ENCODE measurements at regions not wholly inside any gene's neighbourhood (a gene's known extent, or its start where the extent isn't known, plus 50 kb on each side); places are given as distances from the start of the nearest gene placed in this dataset.

GRCh38 chr9:89789922-89790510 is 185.2 kb downstream of the GADD45G start:
- POLR2A ChIA-PET = interaction anchor here (1.2 kb wide), 1 partner anchor 185 kb away, joined by 3 read pairs; the partner anchor contains the start of gene GADD45G
- Histone ChIP-seq H3F3A (replicated peaks; ENCODE audit: insufficient read depth) (no peaks in the 10 kb centered on the region), H3K4me1 (ENCODE audit: control insufficient read depth in 1 of 2, insufficient read depth in 2 of 2, low read depth in 1 of 2, low read length in 1 of 2) (peaks cover 0 to 7% of the 10 kb centered on the region in 2 experiments; a peak in 1 of 4 replicates), H3K9ac (no peak overlapping the region), H3K4me2 (no peak overlapping the region), H2AFZ (ENCODE audit: low read depth) (no peak overlapping the region), H3K9me3 (no peaks in the 10 kb centered on the region), H3K79me2 (ENCODE audit: insufficient read depth) (no peaks in the 10 kb centered on the region), H3K36me3 (replicated peaks in 1 of 2; ENCODE audit: control insufficient read depth in 1 of 2, insufficient read depth in 2 of 2, low read length in 1 of 2) (no peaks in the 10 kb centered on the region), H3K9me2 (no peaks in the 10 kb centered on the region), H3K27ac (ENCODE audit: low read depth in 2 of 2, low read length in 1 of 2) (no peak overlapping the region), H4K20me1 (ENCODE audit: insufficient read depth) (no peaks in the 10 kb centered on the region), H3K4me3 (ENCODE audit: low read depth in 2 of 2, low read length in 1 of 2) (no peak overlapping the region), H3K27me3 (ENCODE audit: insufficient read depth) (no peaks in the 10 kb centered on the region)
- CTCF ChIA-PET = interaction anchor here (1.1 to 1.8 kb wide), 2 partner anchors 76 to 187 kb away, joined by 4 to 8 read pairs; no protein-coding TSS in a partner anchor
- TF ChIP-seq TAF1 (IDR thresholded peaks at IDR 0.05; ENCODE audit: borderline replicate concordance, low read depth, low read length) (no peak), ZBTB33 (IDR thresholded peaks at IDR 0.05; ENCODE audit: borderline replicate concordance, low read depth) (no peak), MEF2A (IDR thresholded peaks at IDR 0.05; ENCODE audit: borderline replicate concordance, low read depth) (no peak), ELF1 (IDR thresholded peaks at IDR 0.05) (no peak), CHD2 (IDR thresholded peaks at IDR 0.05; ENCODE audit: low read length, partially characterized antibody) (no peak), RAD21 (IDR thresholded peaks at IDR 0.05; ENCODE audit: low read length) (no peak), USF2 (IDR thresholded peaks at IDR 0.05; ENCODE audit: borderline replicate concordance, low read depth, low read length) (no peak), MAX (IDR thresholded peaks at IDR 0.05; ENCODE audit: low read depth) (no peak), RFX5 (IDR thresholded peaks at IDR 0.05; ENCODE audit: low read length) (no peak), GABPA (IDR thresholded peaks at IDR 0.05; ENCODE audit: low read depth) (no peak), FOXM1 (IDR thresholded peaks at IDR 0.05; ENCODE audit: low read depth) (no peak), JUND (IDR thresholded peaks at IDR 0.05) (no peak), USF1 (IDR thresholded peaks at IDR 0.05; ENCODE audit: borderline replicate concordance, low read depth) (no peak), FOXJ3 (CRISPR knock-in tag; IDR thresholded peaks at IDR 0.05) (no peak), RXRA (IDR thresholded peaks at IDR 0.05; ENCODE audit: borderline replicate concordance, low read depth) (no peak), IRF3 (IDR thresholded peaks at IDR 0.05; ENCODE audit: low read depth, low read length) (no peak), RCOR1 (IDR thresholded peaks at IDR 0.05; ENCODE audit: low read length) (no peak), TEAD4 (IDR thresholded peaks at IDR 0.05; ENCODE audit: borderline replicate concordance, insufficient read depth) (no peak), PBX3 (IDR thresholded peaks at IDR 0.05) (no peak)
- DNase-seq = no peak
- 47% methylated on average over 7 of the region's 8 CpGs for WGBS (ENCODE audit: low lambda C conversion rate)

Measured in SK-N-SH (cell line).